ENCODE measurements at regions not wholly inside any gene's neighbourhood (a gene's known extent, or its start where the extent isn't known, plus 50 kb on each side); places are given as distances from the start of the nearest gene placed in this dataset.

DNA sequence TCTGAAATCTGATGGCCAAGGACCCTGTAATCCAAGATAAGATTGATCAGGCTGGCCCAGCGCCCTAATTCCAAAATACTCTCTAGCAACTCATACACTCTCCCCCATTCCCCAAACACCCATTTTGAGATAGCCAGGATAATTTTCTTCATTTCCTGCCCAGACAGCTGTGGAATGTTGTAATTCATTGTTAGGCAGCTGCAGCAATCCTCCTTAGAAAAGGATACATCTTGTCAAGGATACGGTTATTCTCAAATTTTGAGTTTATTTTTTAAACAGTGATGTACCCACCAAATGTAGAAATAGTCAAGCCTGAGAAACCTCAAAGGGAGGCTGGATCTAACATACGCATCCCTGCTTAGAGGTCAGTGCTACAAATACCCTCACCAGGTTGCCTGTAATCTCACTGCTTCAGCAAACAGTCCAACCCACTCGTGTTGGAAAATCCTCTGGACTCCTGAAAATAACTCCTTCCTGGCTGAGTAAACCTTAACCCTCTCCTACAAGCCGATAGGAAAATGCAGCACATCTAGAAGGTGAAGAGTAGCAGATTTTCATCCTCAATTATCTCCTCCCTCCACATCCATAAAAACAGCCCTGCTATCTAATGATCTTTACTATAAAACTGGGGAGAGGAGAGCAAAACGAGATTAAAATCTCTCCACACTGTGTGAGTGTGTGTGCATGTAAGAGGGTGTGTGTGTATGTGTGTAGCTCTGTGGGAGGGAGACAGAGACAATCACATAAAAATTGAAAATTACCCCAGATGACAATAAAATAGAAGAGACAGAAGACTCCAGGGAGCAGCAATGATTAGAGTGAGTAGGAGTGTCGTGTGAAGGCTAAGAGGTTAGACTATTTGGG, 683.1 kb downstream of the DIAPH3 start:
- intact Hi-C loops (cut with DNase I; ENCODE audit: low total_unique reads) = no loop called here
- DNase-seq = no peak
- no peak overlapping the region for H3K4me3 ChIP-seq
- H3K27ac ChIP-seq = no peak overlapping the region
- no peak for TF ChIP-seq POLR2A (IDR thresholded peaks at IDR 0.05)
- TF ChIP-seq, protein P1, sequence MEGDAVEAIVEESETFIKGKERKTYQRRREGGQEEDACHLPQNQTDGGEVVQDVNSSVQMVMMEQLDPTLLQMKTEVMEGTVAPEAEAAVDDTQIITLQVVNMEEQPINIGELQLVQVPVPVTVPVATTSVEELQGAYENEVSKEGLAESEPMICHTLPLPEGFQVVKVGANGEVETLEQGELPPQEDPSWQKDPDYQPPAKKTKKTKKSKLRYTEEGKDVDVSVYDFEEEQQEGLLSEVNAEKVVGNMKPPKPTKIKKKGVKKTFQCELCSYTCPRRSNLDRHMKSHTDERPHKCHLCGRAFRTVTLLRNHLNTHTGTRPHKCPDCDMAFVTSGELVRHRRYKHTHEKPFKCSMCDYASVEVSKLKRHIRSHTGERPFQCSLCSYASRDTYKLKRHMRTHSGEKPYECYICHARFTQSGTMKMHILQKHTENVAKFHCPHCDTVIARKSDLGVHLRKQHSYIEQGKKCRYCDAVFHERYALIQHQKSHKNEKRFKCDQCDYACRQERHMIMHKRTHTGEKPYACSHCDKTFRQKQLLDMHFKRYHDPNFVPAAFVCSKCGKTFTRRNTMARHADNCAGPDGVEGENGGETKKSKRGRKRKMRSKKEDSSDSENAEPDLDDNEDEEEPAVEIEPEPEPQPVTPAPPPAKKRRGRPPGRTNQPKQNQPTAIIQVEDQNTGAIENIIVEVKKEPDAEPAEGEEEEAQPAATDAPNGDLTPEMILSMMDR (IDR thresholded peaks at IDR 0.05) = no peak
- no peaks in the 10 kb centered on the region for H3K36me3 ChIP-seq (ENCODE audit: low read depth, missing control alignments)
- H3K4me1 ChIP-seq = peaks cover 8% of the 10 kb centered on the region
- no peaks in the 10 kb centered on the region for H3K9me3 ChIP-seq
- H3K27me3 ChIP-seq = no peaks in the 10 kb centered on the region
- 52 to 59% methylated on average over 7 of the region's 7 CpGs for WGBS, 2 donors

DNA sequence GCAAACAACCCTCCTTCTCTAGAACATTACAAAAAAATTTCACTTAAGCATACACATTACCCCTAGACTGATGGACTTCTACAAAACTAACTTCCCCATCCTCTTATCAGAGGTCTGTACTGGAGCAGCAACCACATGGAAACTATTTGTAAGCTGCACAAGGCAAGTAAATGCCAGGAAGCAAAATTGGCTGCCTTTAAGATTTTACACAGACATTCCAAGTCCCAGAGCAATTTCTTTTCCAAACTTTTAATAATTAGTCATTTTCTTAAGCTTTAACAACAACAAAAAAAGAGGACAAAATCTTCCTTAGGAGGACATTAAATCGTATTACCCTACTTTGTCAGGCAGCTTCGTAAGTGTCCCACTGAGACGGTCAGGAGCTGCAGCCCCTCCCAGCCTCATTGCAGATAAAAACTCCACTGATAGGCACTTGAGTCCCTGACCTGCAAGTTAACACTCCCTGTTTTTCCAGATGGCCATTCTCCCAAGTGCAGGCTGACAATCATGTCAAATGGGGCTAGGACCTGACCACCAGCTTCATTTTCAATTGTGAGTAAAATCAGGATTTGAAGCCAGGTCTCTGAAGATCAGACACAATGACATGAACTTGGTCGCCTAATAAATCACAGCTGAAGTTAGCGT, 680.1 kb downstream of the DIAPH3 start:
- no peak overlapping the region for H3K27ac ChIP-seq
- intact Hi-C loops (cut with DNase I; ENCODE audit: low total_unique reads) = no loop called here
- H3K9me3 ChIP-seq = no peaks in the 10 kb centered on the region
- 32 to 33% methylated on average over 5 of the region's 5 CpGs for WGBS, 2 donors
- TF ChIP-seq, protein P1 (IDR thresholded peaks at IDR 0.05) = no peak
- no peak for TF ChIP-seq POLR2A (IDR thresholded peaks at IDR 0.05)
- no peak for DNase-seq
- no peak overlapping the region for H3K4me3 ChIP-seq
- H3K27me3 ChIP-seq = no peaks in the 10 kb centered on the region
- H3K4me1 ChIP-seq = peaks cover 8% of the 10 kb centered on the region
- H3K36me3 ChIP-seq (ENCODE audit: low read depth, missing control alignments) = no peaks in the 10 kb centered on the region

DNA sequence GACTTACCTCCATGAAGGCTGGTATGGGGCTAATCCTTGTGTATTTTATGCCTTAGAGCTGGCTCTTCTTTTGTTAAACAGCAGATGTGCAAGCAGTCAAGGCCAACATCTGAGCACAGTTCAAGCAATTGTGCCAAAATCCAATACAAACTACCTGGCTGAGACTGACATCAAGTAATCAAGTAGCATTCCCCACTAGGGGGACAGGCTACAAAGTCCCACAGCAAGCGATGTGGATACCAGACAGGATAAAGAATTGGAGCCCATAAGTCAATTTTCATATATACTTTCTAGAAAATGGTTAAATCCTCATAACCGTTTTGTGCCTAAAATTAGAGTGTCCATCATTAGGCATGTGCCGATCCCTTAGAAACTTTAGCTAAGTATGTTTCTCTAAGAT, 675.8 kb downstream of the DIAPH3 start:
- Histone ChIP-seq H3K4me1 (peaks cover 8% of the 10 kb centered on the region), H3K36me3 (ENCODE audit: low read depth, missing control alignments) (no peaks in the 10 kb centered on the region), H3K4me3 (no peak overlapping the region), H3K27me3 (no peaks in the 10 kb centered on the region), H3K9me3 (no peaks in the 10 kb centered on the region), H3K27ac (no peak overlapping the region)
- no peak for TF ChIP-seq POLR2A (IDR thresholded peaks at IDR 0.05)
- TF ChIP-seq, protein P1 (IDR thresholded peaks at IDR 0.05) = no peak
- 85 to 91% methylated on average over 3 of the region's 3 CpGs for WGBS, 2 donors
- intact Hi-C loops (cut with DNase I; ENCODE audit: low total_unique reads) = no loop called here
- no peak for DNase-seq

DNA sequence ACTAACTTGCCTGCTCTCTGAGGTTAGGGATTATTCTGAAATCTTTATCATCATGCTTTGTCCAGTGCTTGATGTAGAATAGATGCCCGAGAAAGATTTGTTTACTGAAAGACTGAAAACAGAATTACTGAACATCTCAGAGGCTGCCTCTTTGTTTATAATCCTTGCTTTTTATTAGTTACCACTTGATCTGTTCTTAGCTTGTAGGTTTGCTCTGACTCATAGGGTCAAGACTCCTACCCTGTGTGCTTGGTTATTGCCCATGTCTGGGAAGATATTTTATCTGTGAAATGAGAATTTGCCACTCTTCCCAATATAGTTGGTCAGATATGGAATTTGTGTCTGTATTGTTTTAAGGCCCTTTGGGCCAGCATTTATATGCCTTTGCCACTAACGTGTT, 675.3 kb downstream of the DIAPH3 start:
- no peaks in the 10 kb centered on the region for H3K27me3 ChIP-seq
- TF ChIP-seq, protein P1 (IDR thresholded peaks at IDR 0.05) = no peak
- TF ChIP-seq POLR2A (IDR thresholded peaks at IDR 0.05) = no peak
- intact Hi-C loops (cut with DNase I; ENCODE audit: low total_unique reads) = no loop called here
- WGBS, 2 donors = 77 to 87% methylated on average over 2 of the region's 2 CpGs
- no peaks in the 10 kb centered on the region for H3K9me3 ChIP-seq
- no peak overlapping the region for H3K4me3 ChIP-seq
- H3K36me3 ChIP-seq (ENCODE audit: low read depth, missing control alignments) = no peaks in the 10 kb centered on the region
- DNase-seq = no peak
- H3K27ac ChIP-seq = no peak overlapping the region
- peaks cover 8% of the 10 kb centered on the region for H3K4me1 ChIP-seq
